GM12874 (cell line): ENCODE measurements at regions not wholly inside any gene's neighbourhood (a gene's known extent, or its start where the extent isn't known, plus 50 kb on each side); places are given as distances from the start of the nearest gene placed in this dataset.

Source experiments
- TF ChIP-seq, protein P1 (sequence below): IDR thresholded peaks from 2 replicates; pipeline ENCODE4 v1.5.1; 2011; ENCODE audit warnings: low read depth, mild to moderate bottlenecking, control low read depth, low read length, moderate library complexity; ENCODE audit not compliant: insufficient read depth

DNA sequence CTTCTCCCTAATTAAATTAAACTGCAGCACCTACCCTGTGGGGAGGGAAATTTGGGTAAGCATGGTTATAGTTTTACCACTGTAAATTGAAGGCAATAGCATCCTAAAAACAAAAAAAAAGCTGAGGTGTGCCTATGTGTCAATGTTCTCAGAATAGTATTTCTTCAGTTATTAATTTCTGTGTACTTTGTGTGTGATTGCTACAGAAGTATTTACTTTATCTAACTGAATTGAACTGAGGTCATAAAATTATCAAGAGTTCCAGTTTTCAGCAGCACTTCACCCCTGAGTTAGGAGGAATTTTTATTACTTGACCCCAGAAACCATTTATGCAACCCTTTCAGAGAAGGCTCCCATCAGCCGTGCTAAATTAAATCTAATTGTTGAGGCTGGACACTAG, 333.6 kb upstream of the ALCAM start:
- TF ChIP-seq, protein P1, sequence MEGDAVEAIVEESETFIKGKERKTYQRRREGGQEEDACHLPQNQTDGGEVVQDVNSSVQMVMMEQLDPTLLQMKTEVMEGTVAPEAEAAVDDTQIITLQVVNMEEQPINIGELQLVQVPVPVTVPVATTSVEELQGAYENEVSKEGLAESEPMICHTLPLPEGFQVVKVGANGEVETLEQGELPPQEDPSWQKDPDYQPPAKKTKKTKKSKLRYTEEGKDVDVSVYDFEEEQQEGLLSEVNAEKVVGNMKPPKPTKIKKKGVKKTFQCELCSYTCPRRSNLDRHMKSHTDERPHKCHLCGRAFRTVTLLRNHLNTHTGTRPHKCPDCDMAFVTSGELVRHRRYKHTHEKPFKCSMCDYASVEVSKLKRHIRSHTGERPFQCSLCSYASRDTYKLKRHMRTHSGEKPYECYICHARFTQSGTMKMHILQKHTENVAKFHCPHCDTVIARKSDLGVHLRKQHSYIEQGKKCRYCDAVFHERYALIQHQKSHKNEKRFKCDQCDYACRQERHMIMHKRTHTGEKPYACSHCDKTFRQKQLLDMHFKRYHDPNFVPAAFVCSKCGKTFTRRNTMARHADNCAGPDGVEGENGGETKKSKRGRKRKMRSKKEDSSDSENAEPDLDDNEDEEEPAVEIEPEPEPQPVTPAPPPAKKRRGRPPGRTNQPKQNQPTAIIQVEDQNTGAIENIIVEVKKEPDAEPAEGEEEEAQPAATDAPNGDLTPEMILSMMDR = no peak

- TF ChIP-seq, protein P1 = no peak
Observed at GRCh38 chr3:105039004-105039403, 327.7 kb upstream of the ALCAM start.

DNA sequence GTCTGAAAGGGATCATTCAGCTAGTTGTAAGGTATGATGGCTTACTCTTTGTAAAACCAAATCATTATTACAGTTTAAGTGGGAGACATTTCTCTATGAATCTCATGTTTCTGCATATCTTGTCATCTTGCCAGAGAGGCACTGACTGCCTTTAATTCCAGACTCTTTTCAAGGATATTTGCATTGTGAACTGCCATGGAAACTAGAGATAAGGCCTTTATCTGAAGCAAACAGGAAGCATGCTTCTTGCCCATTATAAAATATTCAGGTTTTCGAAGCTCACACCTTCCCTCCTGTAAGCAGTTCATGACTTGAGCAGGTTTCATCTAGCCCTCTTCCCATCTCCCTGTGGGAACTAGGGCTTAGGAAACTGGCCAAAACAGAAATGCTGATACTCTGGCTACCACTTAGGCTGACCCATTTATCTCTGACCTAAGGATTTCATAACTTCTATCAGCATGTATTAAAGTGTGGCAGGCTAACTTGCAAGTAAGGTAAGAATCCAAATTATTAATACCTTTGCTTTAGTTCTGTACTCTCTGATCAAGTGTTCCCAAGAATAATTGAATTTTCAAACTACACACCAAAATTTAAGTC, 326.6 kb upstream of the ALCAM start:
- TF ChIP-seq, protein P1 = no peak

- TF ChIP-seq, protein P1 = no peak
Observed at GRCh38 chr3:105042586-105042985, 324.1 kb upstream of the ALCAM start.

DNA sequence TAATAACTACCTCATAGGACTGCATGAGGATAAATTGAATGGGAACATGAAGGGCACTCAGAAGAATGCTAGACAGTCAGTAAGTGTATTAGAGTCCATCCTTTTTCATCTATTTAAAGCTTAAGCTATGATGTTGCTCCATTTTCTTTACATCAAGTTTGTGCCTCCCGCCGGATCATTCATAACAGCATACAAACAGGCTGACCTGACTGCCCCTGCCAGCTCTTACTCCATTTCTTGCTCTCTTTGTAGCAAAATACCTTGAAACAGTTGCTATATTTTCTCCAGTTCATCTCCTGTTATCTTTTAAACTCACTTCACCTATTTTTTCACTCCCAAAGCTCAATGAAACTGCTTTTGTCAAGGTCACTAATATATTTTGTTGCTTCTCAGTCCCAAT, 315.6 kb upstream of the ALCAM start:
- TF ChIP-seq, protein P1 = no peak

- TF ChIP-seq, protein P1 = no peak
Observed at GRCh38 chr3:105051972-105052371, 314.7 kb upstream of the ALCAM start.

DNA sequence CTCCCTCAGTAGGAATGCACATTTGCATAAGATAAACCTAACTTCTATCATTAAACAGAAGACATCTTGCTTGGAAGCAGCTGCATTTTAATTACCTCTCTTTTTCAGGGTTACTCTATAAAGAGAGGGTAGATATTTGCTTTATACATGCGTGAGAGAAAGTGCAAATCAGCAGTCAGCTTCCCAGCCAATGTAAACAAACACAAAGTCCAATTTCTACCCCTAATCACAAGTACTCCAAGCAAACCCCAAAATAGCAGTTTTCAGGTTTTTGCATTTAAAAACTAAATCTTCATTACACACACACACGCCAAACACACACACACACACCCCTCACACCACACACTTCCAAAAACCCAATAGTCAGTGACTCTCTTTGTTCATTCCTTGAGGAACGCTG, 303.9 kb upstream of the ALCAM start:
- TF ChIP-seq, protein P1 = no peak
